ENCODE measurements at regions not wholly inside any gene's neighbourhood (a gene's known extent, or its start where the extent isn't known, plus 50 kb on each side); places are given as distances from the start of the nearest gene placed in this dataset.

DNA sequence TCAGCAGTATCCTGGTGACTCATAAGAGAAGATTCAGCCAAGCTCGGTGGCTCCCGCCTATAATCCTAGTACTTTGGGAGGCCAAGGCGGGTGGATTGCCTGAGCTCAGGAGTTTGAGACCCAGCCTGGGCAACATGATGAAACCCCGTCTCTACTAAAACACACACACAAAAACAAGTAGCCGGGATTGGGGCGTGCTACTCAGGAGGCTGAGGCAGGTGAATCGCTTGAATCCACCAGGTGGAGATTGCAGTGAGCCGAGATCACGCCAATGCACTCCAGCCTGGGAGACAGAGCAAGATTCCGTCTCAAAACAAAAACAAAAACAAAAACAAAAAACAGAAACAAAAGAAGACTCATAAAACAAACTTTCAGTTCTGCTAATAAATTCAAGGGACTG, 551.1 kb upstream of the POT1 start:
- TF ChIP-seq ZFX (IDR thresholded peaks at IDR 0.05; ENCODE audit: borderline replicate concordance) = no peak
- no peak for TF ChIP-seq CTCF (IDR thresholded peaks at IDR 0.05)
- H3K27ac ChIP-seq = peak overlapping the region; percentile 87

DNA sequence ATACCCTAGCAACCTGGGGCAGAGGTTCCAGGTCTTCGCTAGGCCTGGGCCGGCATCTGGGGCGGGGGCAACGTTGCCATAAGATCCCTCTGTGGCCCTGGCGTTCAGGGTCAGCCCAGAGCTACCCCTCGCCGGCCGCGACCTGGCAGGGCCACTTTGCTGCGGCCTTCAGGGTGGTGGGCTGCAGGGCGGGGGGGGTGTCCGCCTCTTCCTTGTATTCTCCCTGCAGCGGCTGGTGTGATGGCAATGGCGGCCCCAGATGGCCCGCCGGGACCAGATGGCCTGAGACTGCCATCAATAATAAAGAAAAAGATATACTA, 539.2 kb upstream of the POT1 start:
- TF ChIP-seq CTCF (IDR thresholded peaks at IDR 0.05) (no peak), ZFX (IDR thresholded peaks at IDR 0.05; ENCODE audit: borderline replicate concordance) (no peak)
- H3K27ac ChIP-seq = no peak overlapping the region

GRCh38 chr7:125467996-125468854, 538.6 kb upstream of the POT1 start:
- H3K27ac ChIP-seq = no peak overlapping the region
- TF ChIP-seq CTCF (IDR thresholded peaks at IDR 0.05) (no peak), ZFX (IDR thresholded peaks at IDR 0.05; ENCODE audit: borderline replicate concordance) (no peak)

DNA sequence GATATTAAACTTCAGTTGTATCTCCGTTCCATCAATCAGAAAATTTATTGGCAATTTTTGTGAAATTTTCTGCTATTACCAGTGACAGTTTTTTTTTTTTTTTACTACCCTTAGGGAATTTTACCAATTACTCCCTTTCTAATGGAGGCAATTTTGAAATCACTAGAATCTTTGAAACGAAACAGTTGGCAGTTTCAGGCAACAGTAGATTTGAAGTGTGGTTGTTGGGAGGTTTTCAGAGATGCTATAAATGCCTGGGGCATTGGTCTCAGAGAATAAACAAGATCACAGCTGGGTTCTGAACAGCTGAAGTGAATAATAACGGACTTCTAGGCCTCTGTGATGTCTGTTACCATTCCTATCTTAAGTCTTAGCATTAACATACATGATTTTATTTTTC, 535.9 kb upstream of the POT1 start:
- TF ChIP-seq ZFX (IDR thresholded peaks at IDR 0.05; ENCODE audit: borderline replicate concordance) = no peak
- H3K27ac ChIP-seq = no peak overlapping the region

DNA sequence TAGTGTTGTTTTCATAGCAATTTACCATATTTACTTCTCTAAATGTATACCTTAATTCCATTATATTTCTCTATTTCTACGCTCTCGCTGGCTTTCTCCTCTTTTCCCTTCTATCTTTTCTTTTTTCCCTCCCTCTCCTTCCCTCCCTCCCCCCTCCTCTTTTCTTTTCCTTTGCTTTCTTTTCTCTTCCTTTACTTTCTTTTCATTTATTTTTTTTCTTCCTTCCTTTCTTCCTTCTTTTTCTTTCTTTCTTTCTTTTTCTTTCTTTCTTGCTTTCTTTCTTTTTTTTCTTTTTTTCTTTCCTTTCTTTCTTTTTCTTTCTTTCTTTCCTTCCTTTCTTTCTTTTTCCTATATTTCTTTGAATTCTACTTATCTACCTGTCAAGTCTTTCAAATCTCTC, 533.0 kb upstream of the POT1 start:
- no peak overlapping the region for H3K27ac ChIP-seq
- TF ChIP-seq ZFX (IDR thresholded peaks at IDR 0.05; ENCODE audit: borderline replicate concordance) (no peak), CTCF (IDR thresholded peaks at IDR 0.05) (no peak)

- TF ChIP-seq CTCF (IDR thresholded peaks at IDR 0.05) (no peak), ZFX (IDR thresholded peaks at IDR 0.05; ENCODE audit: borderline replicate concordance) (no peak)
- no peak overlapping the region for H3K27ac ChIP-seq
Observed at GRCh38 chr7:125459038-125459437, 529.4 kb upstream of the POT1 start.

GRCh38 chr7:125450749-125451148, 521.1 kb upstream of the POT1 start:
- TF ChIP-seq ZFX (IDR thresholded peaks at IDR 0.05; ENCODE audit: borderline replicate concordance) (no peak), CTCF (IDR thresholded peaks at IDR 0.05) (no peak)
- no peak overlapping the region for H3K27ac ChIP-seq

DNA sequence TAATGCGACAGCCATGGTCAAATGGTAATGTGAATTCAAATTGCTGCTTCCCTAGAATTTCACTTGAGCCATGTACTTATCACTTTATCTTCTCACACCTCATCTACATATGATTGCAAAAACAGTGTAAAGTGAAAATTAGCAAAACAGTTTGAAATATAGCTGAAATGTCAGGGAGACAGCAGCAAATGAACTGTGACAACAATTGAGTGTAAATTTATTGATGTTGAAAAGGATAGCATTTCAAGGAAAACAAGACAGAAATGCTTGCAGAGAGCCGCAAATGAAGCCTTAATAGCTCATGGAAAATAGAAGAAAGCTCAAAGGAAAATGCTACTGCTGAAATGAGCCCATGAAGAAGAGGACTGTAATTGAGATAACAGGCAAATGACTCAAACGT, 516.2 kb upstream of the POT1 start:
- TF ChIP-seq ZFX (IDR thresholded peaks at IDR 0.05; ENCODE audit: borderline replicate concordance) (no peak), CTCF (IDR thresholded peaks at IDR 0.05) (no peak)
- H3K27ac ChIP-seq = no peak overlapping the region
